Head of caudate nucleus (tissue), 42 donors: ENCODE measurements at regions not wholly inside any gene's neighbourhood (a gene's known extent, or its start where the extent isn't known, plus 50 kb on each side); places are given as distances from the start of the nearest gene placed in this dataset.
"Not testable (repeated sequence)": the region's sequence is repeated elsewhere in the genome, so short reads cannot be mapped to it uniquely, and the experiment has no call there.

Experiments used
- DNase-seq, 42 donors: peaks; one replicate each; pipeline versions ENCODE4 v3.0.0 to v3.0.0-alpha.2; 2020 to 2021; ENCODE audit warnings: mixed read lengths in 7 of 42
- intact Hi-C: fragments of 100-400 bp; cut with DNase I; formaldehyde crosslinking; loops from one replicate; pipeline ENCODE4 v1.15.0; 2022

DNA sequence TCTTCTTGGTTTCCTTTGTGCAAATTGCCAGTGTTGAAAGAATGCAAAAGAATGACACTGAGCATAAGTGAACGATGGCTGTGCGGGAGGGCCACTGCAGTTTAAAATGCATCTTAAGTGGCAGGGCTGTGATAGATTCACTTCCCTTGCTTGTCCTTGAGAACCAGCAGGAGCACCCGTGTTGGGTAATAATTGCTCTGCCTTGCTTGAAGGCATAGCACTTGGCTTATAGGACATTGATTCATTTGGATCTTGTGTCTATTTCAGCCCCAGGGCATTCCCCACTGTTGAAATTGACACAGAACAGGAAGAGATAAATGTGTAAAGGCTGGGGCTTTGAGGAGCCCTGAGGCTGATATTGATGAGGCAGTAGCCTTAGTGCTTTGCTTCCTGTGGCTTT is 1003.7 kb upstream of the GYPC start:
- DNase-seq = no peak
- intact Hi-C loops = no loop called here

DNA sequence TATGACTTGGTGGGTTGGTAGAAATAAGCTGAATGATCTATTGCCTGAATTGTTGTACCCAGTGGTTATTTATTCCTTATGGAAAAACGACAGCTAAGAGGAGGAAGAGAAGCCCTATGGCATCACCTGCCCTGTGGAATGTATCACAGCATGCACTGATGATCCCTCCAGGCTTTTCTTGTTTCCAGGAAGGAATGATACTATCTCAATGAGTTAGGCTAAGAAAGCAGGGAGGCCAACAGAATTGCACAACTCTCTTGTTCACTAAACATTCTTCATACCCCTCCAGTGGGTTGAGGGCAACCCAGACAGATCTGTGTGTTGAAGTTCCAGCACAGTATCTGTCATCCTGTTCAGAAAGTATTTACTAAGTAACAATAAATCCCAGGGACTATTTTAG is 1001.7 kb upstream of the GYPC start:
- DNase-seq = no peak
- intact Hi-C loops = no loop called here

- intact Hi-C loops = no loop called here
- DNase-seq = no peak
Observed at GRCh38 chr2:125656190-125656589, 999.8 kb upstream of the GYPC start.

- DNase-seq = no peak
- intact Hi-C loops = no loop called here
Observed at GRCh38 chr2:125658583-125658982, 997.4 kb upstream of the GYPC start.

- intact Hi-C loops, DNase-seq: not testable (repeated sequence)
Observed at GRCh38 chr2:125660369-125660768, 995.6 kb upstream of the GYPC start.

GRCh38 chr2:125667630-125668029 is 988.3 kb upstream of the GYPC start:
- intact Hi-C loops = no loop called here
- DNase-seq = no peak

GRCh38 chr2:125679903-125680302 is 976.1 kb upstream of the GYPC start:
- intact Hi-C loops = no loop called here
- no peak for DNase-seq

GRCh38 chr2:125680809-125681208 is 975.1 kb upstream of the GYPC start:
- peak in 10 of 42 donors; percentile 1 to 50 (median 16) for DNase-seq
- intact Hi-C loops = no loop called here

GRCh38 chr2:125681576-125681975 is 974.4 kb upstream of the GYPC start:
- DNase-seq = no peak
- intact Hi-C loops = no loop called here

DNA sequence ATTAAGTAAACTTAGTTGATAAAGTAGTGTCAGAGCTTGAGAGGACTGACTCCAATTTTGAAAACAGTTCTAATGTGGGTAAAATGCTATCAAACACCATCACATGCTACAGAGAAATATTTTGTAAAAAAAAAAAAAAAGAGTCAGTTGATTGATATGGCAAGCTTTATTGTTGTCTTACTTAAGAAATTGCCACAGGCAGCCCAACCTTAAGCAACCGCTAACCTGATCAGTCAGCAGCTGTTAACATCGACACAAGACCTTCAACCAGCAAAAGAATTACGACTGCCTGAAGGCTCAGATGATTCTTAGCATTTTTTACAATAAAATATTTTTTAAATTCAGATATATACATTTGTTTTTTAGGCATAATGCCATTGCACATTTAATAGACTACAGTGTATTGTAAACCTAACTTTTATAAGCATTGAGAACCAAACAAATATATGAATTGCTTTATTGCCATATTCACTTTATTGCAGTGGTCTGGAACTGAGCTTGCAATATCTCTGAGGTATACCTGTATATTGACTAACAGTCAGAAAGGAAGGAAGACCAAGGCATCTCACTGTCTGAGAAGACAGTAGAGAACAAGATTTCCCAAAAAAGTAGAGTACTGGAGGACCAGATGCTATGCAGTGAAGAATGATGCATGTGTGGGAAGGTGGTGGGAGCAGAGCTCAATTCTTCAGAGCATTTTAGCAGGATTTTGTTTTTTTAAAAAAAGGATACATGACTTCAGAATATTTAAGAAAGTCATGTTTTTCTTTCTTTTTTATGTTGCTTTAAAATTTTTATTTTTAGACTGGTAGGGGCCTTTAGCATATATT is 973.8 kb upstream of the GYPC start:
- intact Hi-C loops = no loop called here
- DNase-seq = peak in 6 of 42 donors; percentile 11 to 54 (median 22)

- intact Hi-C loops = no loop called here
- no peak for DNase-seq
Observed at GRCh38 chr2:125684256-125684655, 971.7 kb upstream of the GYPC start.

DNA sequence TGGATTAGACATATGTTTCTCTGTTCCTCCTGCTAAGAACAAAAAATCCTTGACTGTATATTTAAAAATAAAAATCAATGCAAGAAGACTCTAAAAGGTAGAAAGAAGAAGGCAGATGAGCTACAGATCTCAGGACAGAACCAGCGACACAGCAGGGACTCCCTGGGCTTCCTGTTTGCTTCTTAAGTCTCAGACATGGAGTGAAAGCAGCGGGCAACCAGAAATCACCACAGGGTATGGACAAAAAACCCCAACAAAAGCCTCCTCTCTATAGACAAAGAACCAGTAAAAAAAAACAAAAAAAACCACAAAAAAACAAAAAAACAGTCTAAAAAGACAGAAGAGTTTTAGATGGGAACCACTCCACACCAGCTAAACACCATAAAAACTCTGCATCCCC is 971.0 kb upstream of the GYPC start:
- DNase-seq = no peak
- intact Hi-C loops = no loop called here

- intact Hi-C loops = no loop called here
- no peak for DNase-seq
Observed at GRCh38 chr2:125696560-125696959, 959.4 kb upstream of the GYPC start.

GRCh38 chr2:125698280-125698679 is 957.7 kb upstream of the GYPC start:
- DNase-seq = no peak
- intact Hi-C loops = no loop called here

DNA sequence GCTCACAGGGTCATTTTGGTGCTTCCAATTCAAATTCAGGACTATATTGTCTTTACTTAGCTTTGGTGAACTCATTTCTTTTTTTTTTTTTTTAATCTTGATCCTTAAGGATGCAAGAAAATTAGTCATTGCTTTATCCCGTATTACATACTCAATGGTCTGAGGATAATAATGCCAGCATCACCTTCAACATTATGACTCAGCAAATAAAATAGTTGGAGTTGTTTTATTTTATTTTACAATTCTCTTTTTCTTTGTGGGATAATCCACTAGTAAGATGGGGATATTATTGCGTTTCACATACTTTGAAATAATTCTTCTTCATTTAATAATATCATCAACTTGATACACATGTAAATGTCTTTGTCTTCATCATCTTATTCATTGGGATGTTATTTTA is 954.9 kb upstream of the GYPC start:
- no peak for DNase-seq
- intact Hi-C loops = no loop called here

GRCh38 chr2:125707611-125708010 is 948.3 kb upstream of the GYPC start:
- intact Hi-C loops = no loop called here

DNA sequence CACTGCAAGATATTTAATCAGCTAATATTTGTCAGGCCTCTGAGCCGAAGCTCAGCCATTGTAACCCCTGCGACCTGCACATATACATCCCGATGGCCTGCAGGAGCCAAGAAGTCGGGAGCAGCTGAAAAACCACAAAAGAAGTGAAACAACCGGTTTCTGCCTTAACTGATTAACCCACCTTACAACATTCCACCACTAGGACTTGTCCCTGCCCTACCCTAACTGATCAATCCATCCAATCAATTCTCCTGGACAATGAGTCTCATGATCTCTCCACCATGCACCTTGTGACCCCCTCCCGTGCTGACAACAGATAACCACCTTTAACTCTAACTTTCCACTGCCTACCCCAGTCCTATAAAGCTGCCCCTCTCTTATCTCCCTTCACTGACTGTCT is 945.4 kb upstream of the GYPC start:
- intact Hi-C loops = no loop called here
- DNase-seq = no peak

More at GRCh38 chr2:125707611-125708010, 948.3 kb upstream of the GYPC start:
- no peak for DNase-seq

DNA sequence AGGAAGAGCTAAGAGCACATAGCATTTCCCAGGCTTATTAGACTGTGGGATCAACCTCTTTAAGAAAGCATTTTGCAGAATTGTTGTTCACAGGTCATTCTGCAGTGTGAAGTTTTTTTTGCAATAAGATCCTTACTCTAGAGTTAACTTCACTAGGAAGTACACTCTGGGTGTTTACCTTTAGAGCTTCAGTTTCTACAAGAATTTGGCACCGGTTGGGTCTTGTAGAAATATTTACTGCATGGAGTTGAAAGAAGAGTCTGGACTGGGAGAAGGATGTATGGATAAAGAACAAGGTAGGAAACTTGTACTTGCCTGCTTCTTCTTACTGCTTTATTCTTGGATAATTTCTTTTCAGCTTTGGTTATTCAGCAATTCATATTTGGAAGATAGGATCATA is 944.9 kb upstream of the GYPC start:
- intact Hi-C loops = no loop called here
- DNase-seq = no peak

DNA sequence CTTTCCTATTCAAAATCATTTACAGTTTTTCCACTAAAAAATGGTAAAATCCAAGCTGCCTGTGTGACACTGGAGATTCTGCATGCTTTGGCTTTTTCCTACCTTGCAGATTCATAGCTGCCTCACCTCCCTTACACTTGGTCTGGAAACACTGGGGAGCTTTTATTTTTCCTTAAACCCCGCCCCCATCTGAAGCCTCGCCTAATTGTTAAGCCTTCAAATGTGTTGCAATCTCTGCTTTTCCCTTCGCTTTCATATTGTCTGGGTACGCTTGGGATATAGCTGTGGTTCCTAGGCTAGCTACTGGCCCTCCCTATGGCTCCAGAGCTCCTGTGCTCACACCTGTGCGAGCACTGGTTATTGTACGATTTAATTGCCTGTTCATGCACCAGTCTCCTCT is 942.4 kb upstream of the GYPC start:
- no peak for DNase-seq
- intact Hi-C loops = no loop called here

- intact Hi-C loops = no loop called here
- peak in 1 of 42 donors; percentile 12 for DNase-seq
Observed at GRCh38 chr2:125721072-125721721, 934.8 kb upstream of the GYPC start.

- no peak for DNase-seq
- intact Hi-C loops = no loop called here
Observed at GRCh38 chr2:125730921-125731320, 925.0 kb upstream of the GYPC start.
